ENCODE measurements at regions not wholly inside any gene's neighbourhood (a gene's known extent, or its start where the extent isn't known, plus 50 kb on each side); places are given as distances from the start of the nearest gene placed in this dataset.

DNA sequence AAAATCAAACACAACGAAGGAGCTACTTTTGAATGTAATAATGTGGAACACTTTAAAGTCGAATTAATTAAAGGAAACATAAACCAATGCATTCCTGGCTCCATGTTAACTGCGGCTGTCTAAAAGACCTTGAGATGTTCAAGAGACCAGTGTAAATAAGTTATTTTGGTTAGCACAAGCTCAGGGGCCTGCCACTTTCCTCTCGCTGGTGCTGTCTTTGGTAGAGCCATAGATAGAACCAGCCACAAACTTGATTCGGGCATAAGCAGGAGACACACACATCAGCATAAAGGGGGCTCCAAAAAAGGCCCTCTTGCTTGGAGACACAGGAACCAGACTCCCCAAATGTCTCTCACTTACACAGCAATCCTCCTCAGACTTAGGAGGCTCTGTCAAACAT, 121.6 kb upstream of the TBX20 start:
- WGBS, 2 donors (ENCODE audit: extremely low coverage in 2 of 2, insufficient read length in 2 of 2, insufficient replicate concordance in 1 of 2), result no CpG with 5 or more reads among the region's 5 CpGs

DNA sequence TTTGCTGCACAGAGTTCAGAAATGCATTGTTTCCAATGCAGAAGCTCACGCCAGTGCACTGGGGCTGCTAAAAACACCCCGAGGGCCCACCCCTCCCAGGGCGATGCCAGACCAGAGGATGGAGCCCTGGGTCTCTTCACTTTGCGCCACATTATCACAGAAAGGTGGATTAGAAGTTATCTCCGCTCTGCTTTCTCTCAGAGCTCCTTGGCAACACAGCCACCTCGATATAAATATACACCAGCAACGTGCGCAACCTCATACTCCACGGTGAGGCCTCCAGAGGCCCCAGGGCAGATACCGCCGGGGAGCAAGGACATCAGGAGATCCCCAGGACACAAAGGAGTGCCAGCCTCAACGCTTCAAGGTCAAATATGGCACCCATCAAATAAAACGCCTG, 121.0 kb upstream of the TBX20 start:
- no peak overlapping the region for H3K18ac ChIP-seq (ENCODE audit: low read length)
- no peaks in the 10 kb centered on the region for H3K36me3 ChIP-seq (replicated peaks in 1 of 2; ENCODE audit: control insufficient read depth in 2 of 2, insufficient read depth in 2 of 2, low read length in 2 of 2)
- no peak overlapping the region for H3K4me3 ChIP-seq (ENCODE audit: low read length in 2 of 2)
- no peak overlapping the region for H2BK5ac ChIP-seq (ENCODE audit: low read length)
- no peak overlapping the region for H2BK12ac ChIP-seq (ENCODE audit: low read length)
- H3K23ac ChIP-seq (ENCODE audit: low read depth, low read length, poor library complexity), result no peak overlapping the region
- H2AFZ ChIP-seq (ENCODE audit: low read length), result no peak overlapping the region
- no peaks in the 10 kb centered on the region for H3K9me3 ChIP-seq (replicated peaks in 1 of 2; ENCODE audit: control insufficient read depth in 2 of 2, insufficient read depth in 1 of 2, low read depth in 1 of 2, low read length in 2 of 2)
- H3K27me3 ChIP-seq (ENCODE audit: control insufficient read depth in 3 of 3, insufficient read depth in 3 of 3, low read depth in 1 of 3, low read length in 3 of 3), result no peaks in the 10 kb centered on the region
- H3K4me1 ChIP-seq (ENCODE audit: control insufficient read depth in 2 of 2, insufficient read depth in 1 of 2, low read depth in 1 of 2, low read length in 2 of 2), result no peaks in the 10 kb centered on the region
- H3K14ac ChIP-seq (ENCODE audit: low read length), result no peak overlapping the region
- H3K27ac ChIP-seq (replicated peaks; ENCODE audit: low read length), result no peak overlapping the region
- no peak overlapping the region for H2BK15ac ChIP-seq (ENCODE audit: low read length)
- H2AK5ac ChIP-seq (ENCODE audit: low read depth, low read length), result no peak overlapping the region
- WGBS, 2 donors (ENCODE audit: extremely low coverage in 2 of 2, insufficient read length in 2 of 2, insufficient replicate concordance in 1 of 2), result no CpG with 5 or more reads among the region's 13 CpGs
- no peak overlapping the region for H4K8ac ChIP-seq (ENCODE audit: low read depth, low read length)
- H3K4me2 ChIP-seq (ENCODE audit: insufficient read depth, low read length, poor library complexity, severe bottlenecking), result no peak overlapping the region
- H4K91ac ChIP-seq (ENCODE audit: low read depth, low read length, poor library complexity), result no peak overlapping the region
- H3K4ac ChIP-seq (ENCODE audit: low read length), result no peak overlapping the region
- H3K9ac ChIP-seq (ENCODE audit: low read depth, low read length, poor library complexity), result no peak overlapping the region
- DNase-seq (ENCODE audit: low spot score), result no peak
- H3K79me1 ChIP-seq (ENCODE audit: low read depth, low read length), result no peaks in the 10 kb centered on the region
- H2BK120ac ChIP-seq (ENCODE audit: low read depth, low read length), result no peak overlapping the region

More for the DNA sequence above, 121.6 kb upstream of the TBX20 start:
- Histone ChIP-seq H3K4me2 (ENCODE audit: insufficient read depth, low read length, poor library complexity, severe bottlenecking) (no peak overlapping the region), H2BK120ac (ENCODE audit: low read depth, low read length) (no peak overlapping the region), H2BK12ac (ENCODE audit: low read length) (no peak overlapping the region), H4K8ac (ENCODE audit: low read depth, low read length) (no peak overlapping the region), H3K18ac (ENCODE audit: low read length) (no peak overlapping the region), H3K23ac (ENCODE audit: low read depth, low read length, poor library complexity) (no peak overlapping the region), H2AK5ac (ENCODE audit: low read depth, low read length) (no peak overlapping the region), H3K36me3 (replicated peaks in 1 of 2; ENCODE audit: control insufficient read depth in 2 of 2, insufficient read depth in 2 of 2, low read length in 2 of 2) (no peaks in the 10 kb centered on the region), H3K4me3 (ENCODE audit: low read length in 2 of 2) (no peak overlapping the region), H3K9me3 (replicated peaks in 1 of 2; ENCODE audit: control insufficient read depth in 2 of 2, insufficient read depth in 1 of 2, low read depth in 1 of 2, low read length in 2 of 2) (no peaks in the 10 kb centered on the region), H2AFZ (ENCODE audit: low read length) (no peak overlapping the region), H3K79me1 (ENCODE audit: low read depth, low read length) (no peaks in the 10 kb centered on the region), H3K27me3 (ENCODE audit: control insufficient read depth in 3 of 3, insufficient read depth in 3 of 3, low read depth in 1 of 3, low read length in 3 of 3) (no peaks in the 10 kb centered on the region), H2BK5ac (ENCODE audit: low read length) (no peak overlapping the region), H3K9ac (ENCODE audit: low read depth, low read length, poor library complexity) (no peak overlapping the region), H3K4me1 (ENCODE audit: control insufficient read depth in 2 of 2, insufficient read depth in 1 of 2, low read depth in 1 of 2, low read length in 2 of 2) (no peaks in the 10 kb centered on the region), H3K14ac (ENCODE audit: low read length) (no peak overlapping the region), H2BK15ac (ENCODE audit: low read length) (no peak overlapping the region), H4K91ac (ENCODE audit: low read depth, low read length, poor library complexity) (no peak overlapping the region), H3K4ac (ENCODE audit: low read length) (no peak overlapping the region), H3K27ac (replicated peaks; ENCODE audit: low read length) (no peak overlapping the region)
- DNase-seq (ENCODE audit: low spot score), result no peak

DNA sequence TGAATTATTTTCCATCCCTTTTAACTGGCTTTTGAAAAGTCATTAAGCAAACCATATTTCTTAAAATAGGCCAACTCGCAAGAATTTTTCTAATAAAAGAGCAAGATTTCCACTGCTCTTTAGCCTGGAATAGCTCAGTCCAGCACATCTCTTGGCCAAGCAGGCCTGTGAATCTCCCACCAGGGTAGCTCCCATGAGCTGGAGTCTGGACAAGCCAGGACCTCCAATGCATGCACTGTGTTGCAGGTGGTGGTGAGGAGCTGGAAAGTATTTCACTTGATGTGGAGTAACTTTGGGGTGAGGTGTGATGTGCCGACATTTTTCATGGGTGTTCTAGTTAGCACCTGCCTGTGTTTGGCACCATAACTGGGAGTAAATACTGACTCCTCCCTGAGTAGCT, 117.3 kb upstream of the TBX20 start:
- Histone ChIP-seq H3K4me1 (ENCODE audit: control insufficient read depth in 2 of 2, insufficient read depth in 1 of 2, low read depth in 1 of 2, low read length in 2 of 2) (peaks cover 0 to 6% of the 10 kb centered on the region in 2 donors), H3K79me1 (ENCODE audit: low read depth, low read length) (no peaks in the 10 kb centered on the region), H4K91ac (ENCODE audit: low read depth, low read length, poor library complexity) (no peak overlapping the region), H4K8ac (ENCODE audit: low read depth, low read length) (no peak overlapping the region), H3K23ac (ENCODE audit: low read depth, low read length, poor library complexity) (no peak overlapping the region), H3K9ac (ENCODE audit: low read depth, low read length, poor library complexity) (no peak overlapping the region), H3K18ac (ENCODE audit: low read length) (no peak overlapping the region), H3K14ac (ENCODE audit: low read length) (no peak overlapping the region), H3K27ac (replicated peaks; ENCODE audit: low read length) (no peak overlapping the region), H2AK5ac (ENCODE audit: low read depth, low read length) (no peak overlapping the region), H2BK5ac (ENCODE audit: low read length) (no peak overlapping the region), H3K4me2 (ENCODE audit: insufficient read depth, low read length, poor library complexity, severe bottlenecking) (no peak overlapping the region), H2AFZ (ENCODE audit: low read length) (no peak overlapping the region), H2BK120ac (ENCODE audit: low read depth, low read length) (no peak overlapping the region), H2BK15ac (ENCODE audit: low read length) (no peak overlapping the region), H2BK12ac (ENCODE audit: low read length) (no peak overlapping the region), H3K36me3 (replicated peaks in 1 of 2; ENCODE audit: control insufficient read depth in 2 of 2, insufficient read depth in 2 of 2, low read length in 2 of 2) (no peaks in the 10 kb centered on the region), H3K9me3 (replicated peaks in 1 of 2; ENCODE audit: control insufficient read depth in 2 of 2, insufficient read depth in 1 of 2, low read depth in 1 of 2, low read length in 2 of 2) (no peaks in the 10 kb centered on the region), H3K4me3 (ENCODE audit: low read length in 2 of 2) (no peak overlapping the region), H3K27me3 (ENCODE audit: control insufficient read depth in 3 of 3, insufficient read depth in 3 of 3, low read depth in 1 of 3, low read length in 3 of 3) (no peaks in the 10 kb centered on the region), H3K4ac (ENCODE audit: low read length) (no peak overlapping the region)
- DNase-seq (ENCODE audit: low spot score), result no peak
- no CpG with 5 or more reads among the region's 2 CpGs for WGBS, 2 donors (ENCODE audit: extremely low coverage in 2 of 2, insufficient read length in 2 of 2, insufficient replicate concordance in 1 of 2)

DNA sequence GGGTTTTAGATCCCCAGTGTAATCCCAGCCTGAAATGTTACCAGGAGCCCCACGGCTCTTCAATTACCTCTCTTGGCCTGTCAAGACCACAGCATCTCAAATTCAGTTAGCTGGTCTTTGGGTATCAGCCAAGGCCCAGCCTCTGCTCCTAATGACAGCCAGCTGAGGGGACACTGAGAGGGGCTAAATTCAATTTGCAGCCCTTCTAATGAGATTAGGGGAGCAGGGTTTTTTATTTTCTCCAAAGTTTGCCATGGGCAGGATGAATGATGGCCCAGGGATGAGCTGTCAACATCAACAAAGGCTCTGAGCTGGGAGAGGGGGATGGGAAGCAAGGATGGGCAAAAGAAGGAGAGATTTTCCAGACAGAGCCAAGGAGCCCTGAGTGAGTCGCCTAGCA, 116.8 kb upstream of the TBX20 start:
- Histone ChIP-seq H2AK5ac (ENCODE audit: low read depth, low read length) (no peak overlapping the region), H3K27ac (replicated peaks; ENCODE audit: low read length) (no peak overlapping the region), H3K79me1 (ENCODE audit: low read depth, low read length) (no peaks in the 10 kb centered on the region), H3K9ac (ENCODE audit: low read depth, low read length, poor library complexity) (no peak overlapping the region), H3K9me3 (replicated peaks in 1 of 2; ENCODE audit: control insufficient read depth in 2 of 2, insufficient read depth in 1 of 2, low read depth in 1 of 2, low read length in 2 of 2) (no peaks in the 10 kb centered on the region), H3K4me3 (ENCODE audit: low read length in 2 of 2) (no peak overlapping the region), H4K8ac (ENCODE audit: low read depth, low read length) (no peak overlapping the region), H3K4ac (ENCODE audit: low read length) (no peak overlapping the region), H2BK15ac (ENCODE audit: low read length) (no peak overlapping the region), H3K14ac (ENCODE audit: low read length) (no peak overlapping the region), H3K4me2 (ENCODE audit: insufficient read depth, low read length, poor library complexity, severe bottlenecking) (no peak overlapping the region), H3K36me3 (replicated peaks in 1 of 2; ENCODE audit: control insufficient read depth in 2 of 2, insufficient read depth in 2 of 2, low read length in 2 of 2) (no peaks in the 10 kb centered on the region), H3K23ac (ENCODE audit: low read depth, low read length, poor library complexity) (no peak overlapping the region), H4K91ac (ENCODE audit: low read depth, low read length, poor library complexity) (no peak overlapping the region), H3K27me3 (ENCODE audit: control insufficient read depth in 3 of 3, insufficient read depth in 3 of 3, low read depth in 1 of 3, low read length in 3 of 3) (no peaks in the 10 kb centered on the region), H2BK12ac (ENCODE audit: low read length) (no peak overlapping the region), H2BK120ac (ENCODE audit: low read depth, low read length) (no peak overlapping the region), H3K18ac (ENCODE audit: low read length) (no peak overlapping the region), H2AFZ (ENCODE audit: low read length) (no peak overlapping the region), H2BK5ac (ENCODE audit: low read length) (no peak overlapping the region), H3K4me1 (ENCODE audit: control insufficient read depth in 2 of 2, insufficient read depth in 1 of 2, low read depth in 1 of 2, low read length in 2 of 2) (peaks cover 0 to 7% of the 10 kb centered on the region in 2 donors)
- WGBS, 2 donors (ENCODE audit: extremely low coverage in 2 of 2, insufficient read length in 2 of 2, insufficient replicate concordance in 1 of 2), result no CpG with 5 or more reads among the region's 2 CpGs
- no peak for DNase-seq (ENCODE audit: low spot score)

Measured in neuronal stem cell (in vitro differentiated cells).